Glomerular endothelial cell (primary cell): ENCODE measurements at regions not wholly inside any gene's neighbourhood (a gene's known extent, or its start where the extent isn't known, plus 50 kb on each side); places are given as distances from the start of the nearest gene placed in this dataset.

ENCODE experiments used
- DNase-seq: peaks from one replicate; pipeline ENCODE4 v3.0.0-alpha.2; 2011; ENCODE audit warnings: low read depth, low spot score; ENCODE audit errors: extremely low read depth

GRCh38 chr3:152945556-152945955 is 110.6 kb downstream of the P2RY1 start:
- no peak for DNase-seq

- no peak for DNase-seq
Observed at GRCh38 chr3:152957491-152957890, 122.6 kb downstream of the P2RY1 start.

- no peak for DNase-seq
Observed at GRCh38 chr3:152959307-152959706, 124.4 kb downstream of the P2RY1 start.

GRCh38 chr3:152960684-152961083 is 125.8 kb downstream of the P2RY1 start:
- DNase-seq: no peak

GRCh38 chr3:152961323-152961722 is 126.4 kb downstream of the P2RY1 start:
- no peak for DNase-seq

GRCh38 chr3:152964911-152965609 is 130.1 kb downstream of the P2RY1 start:
- no peak for DNase-seq

- DNase-seq: no peak
Observed at GRCh38 chr3:152968388-152969024, 133.6 kb downstream of the P2RY1 start.

GRCh38 chr3:152969557-152970300 is 134.8 kb downstream of the P2RY1 start:
- DNase-seq: no peak

GRCh38 chr3:152970851-152971250 is 135.9 kb downstream of the P2RY1 start:
- DNase-seq: no peak

- DNase-seq: no peak
Observed at GRCh38 chr3:152971880-152972279, 136.9 kb downstream of the P2RY1 start.

- no peak for DNase-seq
Observed at GRCh38 chr3:152973575-152973974, 138.6 kb downstream of the P2RY1 start.

GRCh38 chr3:152976239-152976638 is 141.3 kb downstream of the P2RY1 start:
- DNase-seq: no peak

GRCh38 chr3:152977366-152977765 is 142.4 kb downstream of the P2RY1 start:
- DNase-seq: no peak

GRCh38 chr3:152978152-152978551 is 143.2 kb downstream of the P2RY1 start:
- DNase-seq: no peak

GRCh38 chr3:152997526-152997925 is 162.6 kb downstream of the P2RY1 start:
- no peak for DNase-seq

GRCh38 chr3:152998591-152998990 is 163.4 kb upstream of the RAP2B start:
- DNase-seq: no peak

- no peak for DNase-seq
Observed at GRCh38 chr3:153000325-153000724, 161.7 kb upstream of the RAP2B start.

GRCh38 chr3:153001210-153002078 is 160.6 kb upstream of the RAP2B start:
- no peak for DNase-seq

GRCh38 chr3:153003441-153003840 is 158.6 kb upstream of the RAP2B start:
- DNase-seq: no peak

- DNase-seq: no peak
Observed at GRCh38 chr3:153003862-153004261, 158.2 kb upstream of the RAP2B start.

- no peak for DNase-seq
Observed at GRCh38 chr3:153008226-153008625, 153.8 kb upstream of the RAP2B start.
